RWPE2 (cell line): ENCODE measurements at regions not wholly inside any gene's neighbourhood (a gene's known extent, or its start where the extent isn't known, plus 50 kb on each side); places are given as distances from the start of the nearest gene placed in this dataset.
"Not testable (repeated sequence)": the region's sequence is repeated elsewhere in the genome, so short reads cannot be mapped to it uniquely, and the experiment has no call there.

Source experiments
- ATAC-seq: fragments of 200-7000 bp; cut with Tn5 transposase; 3 replicates; pipeline ENCODE4 v1.9.1; 2021; ENCODE audit warnings: low read depth
- DNase-seq: peaks from one replicate; pipeline ENCODE4 v3.0.0-alpha.2; 2020; ENCODE audit warnings: low spot score
- H3K27ac ChIP-seq: fragments of 450-650 bp; 2 replicates; pipeline ENCODE4 v1.5.1; 2017; ENCODE audit warnings: mild to moderate bottlenecking; ENCODE audit not compliant: poor library complexity, severe bottlenecking
- H3K27me3 ChIP-seq: fragments of 250-450 bp; sonication (Bioruptor Pico); 2 replicates; pipeline ENCODE4 v1.5.1; 2021; ENCODE audit warnings: mild to moderate bottlenecking, moderate library complexity; ENCODE audit not compliant: insufficient read depth, poor library complexity, severe bottlenecking
- H3K36me3 ChIP-seq: fragments of 250-450 bp; sonication (Bioruptor Pico); 2 replicates; pipeline ENCODE4 v1.5.1; 2020; ENCODE audit warnings: low read depth, mild to moderate bottlenecking, moderate library complexity
- H3K4me1 ChIP-seq: fragments of 250-450 bp; sonication (Bioruptor Pico); 2 replicates; pipeline ENCODE4 v1.5.1; 2021; ENCODE audit warnings: mild to moderate bottlenecking, moderate library complexity; ENCODE audit not compliant: insufficient read depth, poor library complexity, severe bottlenecking
- H3K4me3 ChIP-seq: fragments of 250-450 bp; sonication (Bioruptor Pico); 2 replicates; pipeline ENCODE4 v1.5.1; 2021; ENCODE audit warnings: mild to moderate bottlenecking, moderate library complexity; ENCODE audit not compliant: severe bottlenecking
- H3K9me3 ChIP-seq: fragments of 250-450 bp; sonication (Bioruptor Pico); 2 replicates; pipeline ENCODE4 v1.5.1; 2021; ENCODE audit warnings: mild to moderate bottlenecking, moderate library complexity; ENCODE audit not compliant: severe bottlenecking
- TF ChIP-seq, protein P1 (sequence below): fragments of 450-650 bp; IDR thresholded peaks from one replicate; pipeline ENCODE4 v1.5.1; 2017; ENCODE audit warnings: mild to moderate bottlenecking, moderate library complexity; ENCODE audit not compliant: poor library complexity, severe bottlenecking

DNA sequence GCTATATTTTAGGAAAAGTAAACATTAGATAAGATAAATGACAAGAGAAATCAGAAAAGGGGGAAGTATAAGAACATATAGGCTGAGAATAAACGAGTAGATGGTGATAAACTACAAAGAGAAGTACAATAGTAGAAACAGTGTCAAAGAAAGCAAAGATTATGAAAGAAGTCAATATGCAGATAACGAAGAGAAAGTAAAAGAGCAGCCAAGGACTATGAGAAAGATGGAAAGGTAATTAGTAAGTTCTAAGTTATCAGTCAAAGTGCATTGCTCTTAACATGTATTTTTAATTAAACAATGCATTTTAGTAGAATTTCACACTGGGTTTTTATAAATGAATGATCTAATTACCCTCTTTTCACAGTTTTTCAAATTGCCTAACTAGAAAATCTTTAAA lies 1801.3 kb upstream of the PCDH10 start:
- H3K27ac ChIP-seq, result no peak overlapping the region
- TF ChIP-seq, protein P1, sequence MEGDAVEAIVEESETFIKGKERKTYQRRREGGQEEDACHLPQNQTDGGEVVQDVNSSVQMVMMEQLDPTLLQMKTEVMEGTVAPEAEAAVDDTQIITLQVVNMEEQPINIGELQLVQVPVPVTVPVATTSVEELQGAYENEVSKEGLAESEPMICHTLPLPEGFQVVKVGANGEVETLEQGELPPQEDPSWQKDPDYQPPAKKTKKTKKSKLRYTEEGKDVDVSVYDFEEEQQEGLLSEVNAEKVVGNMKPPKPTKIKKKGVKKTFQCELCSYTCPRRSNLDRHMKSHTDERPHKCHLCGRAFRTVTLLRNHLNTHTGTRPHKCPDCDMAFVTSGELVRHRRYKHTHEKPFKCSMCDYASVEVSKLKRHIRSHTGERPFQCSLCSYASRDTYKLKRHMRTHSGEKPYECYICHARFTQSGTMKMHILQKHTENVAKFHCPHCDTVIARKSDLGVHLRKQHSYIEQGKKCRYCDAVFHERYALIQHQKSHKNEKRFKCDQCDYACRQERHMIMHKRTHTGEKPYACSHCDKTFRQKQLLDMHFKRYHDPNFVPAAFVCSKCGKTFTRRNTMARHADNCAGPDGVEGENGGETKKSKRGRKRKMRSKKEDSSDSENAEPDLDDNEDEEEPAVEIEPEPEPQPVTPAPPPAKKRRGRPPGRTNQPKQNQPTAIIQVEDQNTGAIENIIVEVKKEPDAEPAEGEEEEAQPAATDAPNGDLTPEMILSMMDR, result no peak
- no peaks in the 10 kb centered on the region for H3K4me1 ChIP-seq
- no peak overlapping the region for H3K4me3 ChIP-seq
- H3K9me3 ChIP-seq, result no peaks in the 10 kb centered on the region
- H3K36me3 ChIP-seq, result no peaks in the 10 kb centered on the region
- DNase-seq (no peak), ATAC-seq (no peak)
- no peaks in the 10 kb centered on the region for H3K27me3 ChIP-seq

GRCh38 chr4:131348263-131348662 lies 1800.8 kb upstream of the PCDH10 start:
- ATAC-seq (no peak), DNase-seq (no peak)
- TF ChIP-seq, protein P1, result no peak
- H3K4me3 ChIP-seq, result no peak overlapping the region
- H3K27me3 ChIP-seq, result no peaks in the 10 kb centered on the region
- H3K27ac ChIP-seq, result no peak overlapping the region
- H3K36me3 ChIP-seq, result no peaks in the 10 kb centered on the region
- no peaks in the 10 kb centered on the region for H3K9me3 ChIP-seq
- no peaks in the 10 kb centered on the region for H3K4me1 ChIP-seq

DNA sequence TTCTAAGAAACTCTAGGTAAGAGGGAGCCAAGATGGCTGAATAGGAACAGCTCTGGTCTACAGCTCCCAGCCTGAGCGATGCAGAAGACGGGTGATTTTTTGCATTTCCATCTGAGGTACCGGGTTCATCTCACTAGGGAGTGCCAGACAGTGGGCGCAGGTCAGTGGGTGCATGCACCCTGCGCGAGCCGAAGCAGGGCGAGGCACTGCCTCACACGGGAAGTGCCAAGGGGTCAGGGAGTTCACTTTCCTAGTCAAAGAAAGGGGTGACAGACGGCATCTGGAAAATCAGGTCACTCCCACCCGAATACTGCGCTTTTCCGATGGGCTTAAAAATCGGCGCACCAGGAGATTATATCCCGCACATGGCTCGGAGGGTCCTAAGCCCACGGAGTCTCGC lies 1796.7 kb upstream of the PCDH10 start:
- ATAC-seq, H3K36me3 ChIP-seq, DNase-seq, H3K9me3 ChIP-seq, H3K27me3 ChIP-seq, H3K4me1 ChIP-seq, H3K4me3 ChIP-seq, H3K27ac ChIP-seq: not testable (repeated sequence)

DNA sequence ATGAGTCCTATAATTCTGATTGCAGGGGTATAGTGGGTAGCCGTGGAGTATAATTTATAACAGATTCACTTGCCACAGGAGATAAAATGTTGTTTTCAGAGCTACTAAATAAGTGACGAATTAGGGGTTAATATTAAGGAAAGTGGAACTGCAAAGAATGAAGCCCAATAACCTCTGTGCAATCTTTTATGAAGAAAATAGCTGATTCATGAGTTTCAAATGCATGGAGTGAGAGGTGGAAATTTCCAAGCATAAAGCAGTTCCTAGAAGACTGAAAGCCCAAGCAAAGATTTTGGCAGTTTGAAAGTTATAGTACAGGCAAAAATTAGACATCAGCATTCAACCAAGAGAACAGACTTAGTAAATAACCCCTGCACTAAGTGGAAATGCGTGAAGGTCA lies 1782.4 kb upstream of the PCDH10 start:
- H3K27me3 ChIP-seq, result no peaks in the 10 kb centered on the region
- no peaks in the 10 kb centered on the region for H3K36me3 ChIP-seq
- H3K9me3 ChIP-seq, result no peaks in the 10 kb centered on the region
- no peak overlapping the region for H3K4me3 ChIP-seq
- DNase-seq, result no peak
- ATAC-seq, result no peak
- no peaks in the 10 kb centered on the region for H3K4me1 ChIP-seq
- TF ChIP-seq, protein P1, result no peak
- H3K27ac ChIP-seq, result no peak overlapping the region

GRCh38 chr4:131367441-131367840 lies 1781.7 kb upstream of the PCDH10 start:
- TF ChIP-seq, protein P1, result no peak
- ATAC-seq (no peak), DNase-seq (no peak)
- H3K4me1 ChIP-seq, result no peaks in the 10 kb centered on the region
- no peak overlapping the region for H3K4me3 ChIP-seq
- H3K9me3 ChIP-seq, result no peaks in the 10 kb centered on the region
- no peaks in the 10 kb centered on the region for H3K27me3 ChIP-seq
- H3K27ac ChIP-seq, result no peak overlapping the region
- H3K36me3 ChIP-seq, result no peaks in the 10 kb centered on the region

GRCh38 chr4:131370846-131371245 lies 1778.2 kb upstream of the PCDH10 start:
- Histone ChIP-seq H3K4me1 (no peaks in the 10 kb centered on the region), H3K27me3 (no peaks in the 10 kb centered on the region), H3K9me3 (no peaks in the 10 kb centered on the region), H3K27ac (no peak overlapping the region), H3K4me3 (no peak overlapping the region), H3K36me3 (no peaks in the 10 kb centered on the region)
- ATAC-seq (no peak), DNase-seq (no peak)
- TF ChIP-seq, protein P1, result no peak
